HEK293 (cell line): ENCODE measurements at regions not wholly inside any gene's neighbourhood (a gene's known extent, or its start where the extent isn't known, plus 50 kb on each side); places are given as distances from the start of the nearest gene placed in this dataset.

Experiments used
- CTCF ChIP-seq: fragments of 450-650 bp; formaldehyde crosslinking; IDR thresholded peaks from 2 replicates; pipeline ENCODE4 v1.5.1; 2016; ENCODE audit warnings: missing biosample characterization, missing genetic modification characterization
- KLF16 ChIP-seq: fragments of 450-650 bp; formaldehyde crosslinking; IDR thresholded peaks from 2 replicates; pipeline ENCODE4 v1.5.1; 2017; ENCODE audit warnings: missing biosample characterization, missing genetic modification characterization
- SCRT2 ChIP-seq: fragments of 450-650 bp; formaldehyde crosslinking; IDR thresholded peaks from 2 replicates; pipeline ENCODE4 v1.5.1; 2016; ENCODE audit warnings: missing biosample characterization, missing genetic modification characterization
- SETDB1 ChIP-seq: IDR thresholded peaks from one replicate; pipeline ENCODE4 v1.6.1; 2017; ENCODE audit warnings: mild to moderate bottlenecking, low read length, moderate library complexity, mixed read lengths; ENCODE audit not compliant: insufficient read length
- WT1 ChIP-seq: fragments of 450-650 bp; formaldehyde crosslinking; IDR thresholded peaks from 2 replicates; pipeline ENCODE4 v1.5.1; 2016; ENCODE audit warnings: missing biosample characterization, missing genetic modification characterization
- ZBTB21 ChIP-seq: fragments of 450-650 bp; formaldehyde crosslinking; IDR thresholded peaks from 2 replicates; pipeline ENCODE4 v1.5.1; 2017; ENCODE audit warnings: missing biosample characterization, missing genetic modification characterization
- ZBTB6 ChIP-seq: fragments of 450-650 bp; formaldehyde crosslinking; IDR thresholded peaks from 2 replicates; pipeline ENCODE4 v1.5.1; 2017; ENCODE audit warnings: missing biosample characterization, missing genetic modification characterization
- ZFP41 ChIP-seq: fragments of 450-650 bp; formaldehyde crosslinking; IDR thresholded peaks from 2 replicates; pipeline ENCODE4 v1.5.1; 2016; ENCODE audit warnings: missing biosample characterization, missing genetic modification characterization, borderline replicate concordance
- ZNF426 ChIP-seq: fragments of 450-650 bp; formaldehyde crosslinking; IDR thresholded peaks from 2 replicates; pipeline ENCODE4 v1.5.1; 2017; ENCODE audit warnings: missing biosample characterization, missing genetic modification characterization, mild to moderate bottlenecking, inconsistent platforms, moderate library complexity
- ZNF549 ChIP-seq: fragments of 450-650 bp; IDR thresholded peaks from 2 replicates; pipeline ENCODE4 v1.5.1; 2018; ENCODE audit warnings: missing biosample characterization, missing genetic modification characterization, mild to moderate bottlenecking, inconsistent platforms, moderate library complexity
- ZNF639 ChIP-seq: fragments of 450-650 bp; formaldehyde crosslinking; IDR thresholded peaks from 2 replicates; pipeline ENCODE4 v1.5.1; 2016; ENCODE audit warnings: missing biosample characterization, missing genetic modification characterization
- ZSCAN5A ChIP-seq: fragments of 450-650 bp; formaldehyde crosslinking; IDR thresholded peaks from 2 replicates; pipeline ENCODE4 v1.5.1; 2016; ENCODE audit warnings: missing biosample characterization, missing genetic modification characterization
- ZXDB ChIP-seq: fragments of 450-650 bp; formaldehyde crosslinking; IDR thresholded peaks from 2 replicates; pipeline ENCODE4 v1.5.1; 2016; ENCODE audit warnings: missing biosample characterization, missing genetic modification characterization

GRCh38 chr6:139680819-139681218, 306.4 kb upstream of the CITED2 start:
- no peak for TF ChIP-seq ZNF549
- TF ChIP-seq CTCF: no peak
- TF ChIP-seq ZXDB (tag by site-specific recombination): no peak
- TF ChIP-seq SETDB1: no peak
- TF ChIP-seq ZBTB6 (tag by site-specific recombination): no peak
- TF ChIP-seq ZNF426 (tag by site-specific recombination): no peak
- TF ChIP-seq ZBTB21 (tag by site-specific recombination): no peak
- no peak for TF ChIP-seq ZNF639 (tag by site-specific recombination)
- TF ChIP-seq KLF16 (tag by site-specific recombination): no peak
- no peak for TF ChIP-seq WT1 (tag by site-specific recombination)
- TF ChIP-seq ZSCAN5A (tag by site-specific recombination): no peak
- TF ChIP-seq ZFP41 (tag by site-specific recombination): no peak
- TF ChIP-seq SCRT2 (tag by site-specific recombination): no peak
